ENCODE measurements at regions not wholly inside any gene's neighbourhood (a gene's known extent, or its start where the extent isn't known, plus 50 kb on each side); places are given as distances from the start of the nearest gene placed in this dataset.
"Not testable (repeated sequence)": the region's sequence is repeated elsewhere in the genome, so short reads cannot be mapped to it uniquely, and the experiment has no call there.

DNA sequence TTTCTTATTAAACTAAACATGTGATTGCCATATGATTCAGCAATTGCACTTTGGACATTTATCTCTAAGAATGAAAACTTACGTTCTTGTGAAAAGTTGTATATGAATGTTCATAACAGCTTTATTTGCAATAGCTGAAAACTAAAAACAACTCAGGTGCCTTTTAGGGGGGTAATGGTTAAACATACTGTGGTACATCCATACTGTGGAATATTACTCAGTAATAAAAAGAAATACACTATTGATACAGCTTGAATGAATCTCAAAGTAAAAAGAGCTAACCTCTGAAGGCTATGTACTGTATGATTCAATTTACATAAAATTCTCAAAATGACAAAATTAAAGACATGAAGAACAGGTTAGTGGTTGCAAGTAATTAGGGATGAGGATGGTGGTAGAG, 339.5 kb upstream of the PAPPA start:
- no peak for ATAC-seq
- no peaks in the 10 kb centered on the region for H3K4me1 ChIP-seq
- no peaks in the 10 kb centered on the region for H3K27me3 ChIP-seq
- H3K27ac ChIP-seq = no peak overlapping the region
- no peaks in the 10 kb centered on the region for H3K36me3 ChIP-seq
- H3K9me3 ChIP-seq = peaks cover 0 to 11% (median 0%) of the 10 kb centered on the region in 3 donors
- H3K4me3 ChIP-seq = no peak overlapping the region
- TF ChIP-seq CTCF (IDR thresholded peaks at IDR 0.05) = no peak
- TF ChIP-seq POLR2A (IDR thresholded peaks at IDR 0.05) = no peak
- no peak for TF ChIP-seq EP300 (IDR thresholded peaks at IDR 0.05)
- no peak for TF ChIP-seq POLR2AphosphoS5 (IDR thresholded peaks at IDR 0.05)
- WGBS, 2 donors (ENCODE audit: low coverage in 1 of 2) = 90 to 100% methylated on average over 1 of the region's 1 CpG

DNA sequence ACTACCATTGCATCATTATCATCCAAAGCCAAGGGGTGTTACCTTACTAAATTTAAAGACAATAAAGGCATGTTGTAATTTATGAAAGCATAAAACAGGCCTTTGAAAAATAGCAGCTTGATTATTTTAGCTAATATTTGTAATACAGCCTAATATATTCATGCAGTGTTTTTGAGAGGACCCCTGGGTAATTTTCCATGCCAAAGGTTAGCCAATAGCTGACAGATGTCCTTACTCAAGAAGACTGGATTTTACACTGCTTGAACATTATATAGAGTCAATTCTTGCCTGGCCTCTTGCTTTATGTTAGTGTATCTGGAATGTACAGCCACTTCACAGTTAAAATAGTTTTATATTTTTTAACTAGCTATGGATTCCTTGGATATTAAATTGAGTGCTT, 337.8 kb upstream of the PAPPA start:
- no peaks in the 10 kb centered on the region for H3K4me1 ChIP-seq
- H3K9me3 ChIP-seq = peaks cover 0 to 11% (median 0%) of the 10 kb centered on the region in 3 donors
- no peak for TF ChIP-seq POLR2AphosphoS5 (IDR thresholded peaks at IDR 0.05)
- no peak for TF ChIP-seq CTCF (IDR thresholded peaks at IDR 0.05)
- TF ChIP-seq EP300 (IDR thresholded peaks at IDR 0.05) = no peak
- no peak for TF ChIP-seq POLR2A (IDR thresholded peaks at IDR 0.05)
- H3K4me3 ChIP-seq = no peak overlapping the region
- no peaks in the 10 kb centered on the region for H3K27me3 ChIP-seq
- ATAC-seq = no peak
- no peaks in the 10 kb centered on the region for H3K36me3 ChIP-seq
- no peak overlapping the region for H3K27ac ChIP-seq

- not testable (repeated sequence) for H3K27ac ChIP-seq, H3K36me3 ChIP-seq, ATAC-seq, H3K4me3 ChIP-seq, H3K27me3 ChIP-seq, H3K4me1 ChIP-seq
- peaks cover 0 to 12% (median 0%) of the 10 kb centered on the region in 3 donors for H3K9me3 ChIP-seq
- 78 to 94% methylated on average over 1 to 2 of the region's 2 CpGs for WGBS, 2 donors (ENCODE audit: low coverage in 1 of 2)
Measured at GRCh38 chr9:115818651-115819050, 334.9 kb upstream of the PAPPA start.

GRCh38 chr9:115832031-115832430, 321.6 kb upstream of the PAPPA start:
- Histone ChIP-seq H3K27me3 (no peaks in the 10 kb centered on the region), H3K4me1 (no peaks in the 10 kb centered on the region), H3K36me3 (no peaks in the 10 kb centered on the region), H3K4me3 (no peak overlapping the region), H3K9me3 (no peaks in the 10 kb centered on the region), H3K27ac (no peak overlapping the region)
- TF ChIP-seq EP300 (IDR thresholded peaks at IDR 0.05) = no peak
- TF ChIP-seq CTCF (IDR thresholded peaks at IDR 0.05) = no peak
- TF ChIP-seq POLR2A (IDR thresholded peaks at IDR 0.05) = no peak
- no peak for TF ChIP-seq POLR2AphosphoS5 (IDR thresholded peaks at IDR 0.05)
- no peak for ATAC-seq
- WGBS, 2 donors (ENCODE audit: low coverage in 1 of 2) = 82 to 100% methylated on average over 1 of the region's 1 CpG

GRCh38 chr9:115837618-115838017, 316.0 kb upstream of the PAPPA start:
- no peak overlapping the region for H3K27ac ChIP-seq
- H3K27me3 ChIP-seq = no peaks in the 10 kb centered on the region
- no peaks in the 10 kb centered on the region for H3K4me1 ChIP-seq

More at GRCh38 chr9:115837618-115838017, 316.0 kb upstream of the PAPPA start:
- TF ChIP-seq POLR2AphosphoS5 (IDR thresholded peaks at IDR 0.05) = no peak
- TF ChIP-seq EP300 (IDR thresholded peaks at IDR 0.05) = no peak
- TF ChIP-seq CTCF (IDR thresholded peaks at IDR 0.05) = no peak
- no peak for TF ChIP-seq POLR2A (IDR thresholded peaks at IDR 0.05)
- WGBS, 2 donors (ENCODE audit: low coverage in 1 of 2) = 54 to 57% methylated on average over 4 of the region's 4 CpGs
- no peaks in the 10 kb centered on the region for H3K9me3 ChIP-seq
- no peak overlapping the region for H3K4me3 ChIP-seq
- ATAC-seq = no peak
- no peaks in the 10 kb centered on the region for H3K36me3 ChIP-seq
